GM19395 (cell line): ENCODE measurements at regions not wholly inside any gene's neighbourhood (a gene's known extent, or its start where the extent isn't known, plus 50 kb on each side); places are given as distances from the start of the nearest gene placed in this dataset.
"Not testable (repeated sequence)": the region's sequence is repeated elsewhere in the genome, so short reads cannot be mapped to it uniquely, and the experiment has no call there.

Experiments used
- ATAC-seq: cut with Tn5 transposase; IDR thresholded peaks from one replicate; pipeline ENCODE4 v1.9.1; 2021; ENCODE audit warnings: mild to moderate bottlenecking, moderate library complexity; ENCODE audit not compliant: unreplicated experiment

GRCh38 chr3:14272959-14273560 lies 94.4 kb downstream of the LSM3 start:
- ATAC-seq = not testable (repeated sequence)

DNA sequence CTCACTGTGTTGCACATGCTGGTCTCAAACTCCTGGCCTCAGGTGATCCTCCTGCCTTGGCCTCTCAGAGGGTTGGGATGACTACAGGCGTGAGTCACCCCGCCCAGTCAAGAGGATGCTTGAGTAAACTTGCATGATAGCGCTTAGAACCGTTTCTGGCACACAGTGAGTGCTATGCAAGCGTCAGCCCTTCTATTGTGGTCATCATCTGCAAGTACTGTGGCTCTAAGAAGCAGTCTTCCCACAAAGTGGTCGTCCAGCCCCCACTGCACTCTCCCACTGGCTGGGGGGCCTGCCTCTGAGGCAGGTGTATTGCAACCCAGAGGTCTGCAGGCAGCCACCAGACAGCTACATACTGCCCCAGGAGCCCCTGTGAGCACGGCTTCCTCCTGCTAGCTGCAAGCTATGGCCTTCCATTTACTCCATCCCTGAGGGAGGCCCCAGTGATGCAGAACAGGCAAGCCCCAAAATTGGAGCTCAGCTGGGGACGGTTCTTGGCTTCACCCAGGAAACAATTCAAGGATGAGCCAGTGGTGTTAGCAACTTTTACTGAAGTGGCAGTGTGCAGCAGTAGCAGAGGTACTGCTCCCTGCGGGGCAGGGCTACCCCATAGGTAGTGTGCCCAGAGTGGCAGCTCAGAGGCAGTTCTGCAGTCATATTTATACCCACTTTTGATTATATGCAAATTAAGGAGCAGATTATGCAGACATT lies 95.4 kb downstream of the LSM3 start:
- no peak for ATAC-seq

DNA sequence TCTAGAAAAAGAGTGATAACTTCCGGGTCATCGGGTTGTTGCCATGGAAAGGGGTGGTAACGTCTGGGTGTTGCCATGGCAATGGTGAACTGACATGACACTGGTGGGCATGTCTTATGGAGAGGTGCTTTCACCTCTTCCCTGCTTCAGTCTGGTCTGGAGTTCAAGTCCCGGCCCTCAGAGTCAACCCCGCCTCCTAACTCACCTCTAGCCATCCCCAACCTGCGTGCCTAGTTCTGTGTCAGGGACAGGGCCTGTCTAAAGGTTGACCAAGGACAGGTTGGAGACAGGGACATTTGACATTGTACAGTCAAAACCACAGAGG lies 96.0 kb downstream of the LSM3 start:
- ATAC-seq = no peak

DNA sequence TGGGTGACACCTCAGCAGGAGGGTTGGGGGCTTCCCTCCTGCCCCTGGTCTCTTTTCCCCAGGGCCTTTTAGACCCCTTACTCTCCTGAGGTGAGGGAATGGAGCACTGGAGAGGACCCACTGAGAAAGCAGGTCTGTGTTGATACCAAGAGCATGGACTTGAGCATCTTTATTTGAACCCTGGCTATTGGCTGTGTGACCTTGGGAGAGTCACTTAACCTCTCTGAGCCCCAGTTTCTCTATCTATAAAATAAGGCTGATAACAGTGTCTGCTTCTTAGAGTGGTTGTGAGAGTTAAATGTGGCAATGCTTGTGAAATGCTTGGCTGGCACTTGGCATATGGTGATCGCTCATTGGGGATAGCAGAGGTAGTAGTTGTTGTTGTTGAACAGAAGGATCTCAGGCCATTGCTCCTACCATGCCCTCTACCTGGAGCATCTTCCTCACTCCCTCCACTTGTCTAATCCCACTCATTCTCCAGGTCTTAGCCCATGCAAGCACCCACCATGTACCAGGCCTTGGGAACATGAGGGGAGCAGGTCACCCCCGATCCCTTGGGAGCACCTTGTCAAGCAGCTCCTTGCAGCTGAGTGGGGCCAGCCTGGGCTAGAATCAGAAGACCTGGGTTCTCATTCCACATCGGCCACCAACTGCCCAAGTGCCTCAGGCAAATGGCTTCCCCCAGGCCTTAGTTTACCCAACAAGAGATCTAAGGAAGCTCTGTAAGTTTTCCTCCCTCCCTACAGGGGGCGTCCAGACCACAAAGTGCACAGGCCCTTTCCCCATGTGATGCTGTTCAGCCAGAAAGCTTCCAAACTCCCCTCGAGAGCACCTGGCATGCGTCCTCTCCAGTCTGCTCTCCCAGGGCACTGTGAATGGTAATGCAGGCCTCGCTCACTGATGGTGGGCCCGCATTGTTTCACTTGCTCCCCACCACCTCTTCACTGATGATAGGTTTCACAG lies 96.7 kb downstream of the LSM3 start:
- ATAC-seq = no peak

GRCh38 chr3:14275962-14276909 lies 97.6 kb downstream of the LSM3 start:
- no peak for ATAC-seq

- no peak for ATAC-seq
These were observed 98.9 kb downstream of the LSM3 start for GRCh38 chr3:14277557-14277956.

DNA sequence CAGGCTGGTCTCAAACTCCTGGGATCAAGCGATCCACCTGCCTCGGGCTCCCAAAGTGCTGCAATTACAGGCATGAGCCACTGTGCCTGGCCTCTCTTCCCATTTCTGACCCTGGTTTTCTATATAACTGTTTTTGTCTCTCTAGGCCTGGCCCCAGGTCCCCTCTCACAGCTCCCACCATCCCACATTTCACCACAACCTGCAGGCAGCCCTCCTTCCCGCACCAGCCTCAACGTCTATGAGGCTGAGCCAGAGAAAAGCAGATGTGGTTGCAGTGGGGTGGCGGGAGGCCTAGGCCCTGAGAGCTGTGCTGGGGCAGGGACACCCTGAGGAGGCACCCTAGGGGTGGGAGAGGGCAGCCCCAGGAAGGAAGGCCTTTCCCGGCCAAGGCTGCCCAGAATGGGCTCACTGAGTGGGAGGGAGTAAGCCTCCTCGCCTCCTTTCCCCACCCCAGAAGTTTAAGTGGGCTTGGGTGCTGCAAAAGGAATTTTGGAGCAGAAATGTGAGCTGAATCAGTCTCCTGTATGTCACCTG lies 99.7 kb downstream of the LSM3 start:
- ATAC-seq = no peak

- no peak for ATAC-seq
These were observed 100.4 kb downstream of the LSM3 start for GRCh38 chr3:14278799-14279625.

GRCh38 chr3:14279626-14280061 lies 101.0 kb downstream of the LSM3 start:
- no peak for ATAC-seq

GRCh38 chr3:14280326-14280725 lies 101.7 kb downstream of the LSM3 start:
- ATAC-seq = no peak

DNA sequence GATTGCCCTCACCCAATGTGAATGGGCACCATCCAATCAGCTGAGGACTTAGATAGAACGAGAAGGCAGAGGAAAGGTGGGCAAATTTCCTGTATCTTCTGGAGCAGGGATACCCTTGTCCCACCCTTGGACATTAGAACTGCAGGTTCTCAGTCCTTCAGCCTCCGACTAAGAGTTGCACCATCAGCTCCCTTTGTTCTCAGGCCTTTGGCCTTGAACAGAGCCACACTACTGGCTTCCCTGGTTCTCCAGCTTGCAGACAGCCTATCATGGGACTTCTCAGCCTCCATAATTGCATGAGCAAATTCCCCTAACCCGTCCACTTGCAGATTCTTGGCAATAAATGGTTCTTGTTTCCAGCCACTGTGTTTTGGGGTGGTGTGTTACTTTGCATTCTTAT lies 102.4 kb downstream of the LSM3 start:
- ATAC-seq = no peak

GRCh38 chr3:14282001-14282705 lies 103.5 kb downstream of the LSM3 start:
- no peak for ATAC-seq

- no peak for ATAC-seq
These were observed 104.1 kb downstream of the LSM3 start for GRCh38 chr3:14282706-14283075.

DNA sequence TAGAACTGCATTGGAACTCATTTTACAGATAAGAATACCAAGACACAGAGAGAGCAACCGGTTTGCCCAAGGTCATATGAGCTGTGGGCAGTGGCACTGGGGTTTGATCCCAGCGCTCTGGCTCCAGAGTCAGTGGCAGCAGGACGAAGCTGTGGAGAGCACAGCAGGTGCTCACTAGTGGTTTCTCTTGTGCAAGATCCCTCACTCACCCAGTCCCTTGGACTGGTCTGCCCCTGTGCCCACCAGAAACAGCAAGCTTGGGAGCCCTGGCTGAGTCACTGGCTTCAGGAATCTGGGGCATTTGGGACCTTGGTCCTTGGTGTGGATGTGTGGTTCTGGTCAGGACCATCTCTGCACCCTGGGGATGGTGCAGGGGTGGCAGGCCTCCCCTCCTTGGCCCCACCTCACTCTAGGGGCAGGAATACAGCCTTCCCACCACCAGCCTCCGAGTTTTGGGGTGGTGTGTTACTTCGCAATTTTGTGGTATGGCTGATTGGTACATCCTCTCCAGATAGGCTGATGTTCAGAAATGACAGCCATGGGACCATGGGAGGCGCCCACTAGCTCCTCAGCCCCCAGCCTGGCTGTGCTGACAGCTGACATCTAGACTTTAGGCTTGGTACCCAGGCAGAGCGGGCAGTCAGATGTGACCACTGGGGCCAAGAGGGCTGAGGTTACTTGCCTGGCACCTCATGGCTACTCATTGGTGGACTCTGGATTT lies 104.6 kb downstream of the LSM3 start:
- no peak for ATAC-seq

DNA sequence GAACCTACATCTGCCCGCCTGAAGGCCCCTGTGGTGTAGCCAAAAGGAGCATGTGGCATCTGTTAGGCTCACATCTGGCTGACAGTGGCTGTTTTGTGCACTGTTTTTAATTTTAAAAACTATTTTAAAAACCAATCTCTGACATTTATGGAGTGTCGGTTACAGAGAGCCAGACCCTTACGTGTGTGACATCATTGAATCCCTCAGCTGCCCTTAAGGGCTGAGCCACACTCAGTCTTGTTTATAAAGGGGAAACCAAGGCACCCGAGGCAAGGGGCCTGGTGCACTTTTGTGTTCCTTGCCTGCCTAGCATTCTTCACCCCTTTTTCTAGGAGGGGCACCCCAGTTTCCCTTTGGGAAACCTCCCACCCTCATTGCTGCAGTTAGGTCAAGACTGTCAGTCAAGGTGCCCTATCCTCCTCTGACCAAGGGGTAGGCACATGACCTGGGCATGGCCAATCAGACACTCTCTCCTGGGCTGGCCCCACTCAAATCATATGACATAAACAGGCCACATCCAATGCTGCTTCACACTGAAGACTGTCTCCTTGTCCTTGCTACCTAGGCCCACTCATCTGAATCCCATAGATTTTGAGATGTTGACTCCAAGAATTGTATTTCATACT lies 105.3 kb downstream of the LSM3 start:
- no peak for ATAC-seq

DNA sequence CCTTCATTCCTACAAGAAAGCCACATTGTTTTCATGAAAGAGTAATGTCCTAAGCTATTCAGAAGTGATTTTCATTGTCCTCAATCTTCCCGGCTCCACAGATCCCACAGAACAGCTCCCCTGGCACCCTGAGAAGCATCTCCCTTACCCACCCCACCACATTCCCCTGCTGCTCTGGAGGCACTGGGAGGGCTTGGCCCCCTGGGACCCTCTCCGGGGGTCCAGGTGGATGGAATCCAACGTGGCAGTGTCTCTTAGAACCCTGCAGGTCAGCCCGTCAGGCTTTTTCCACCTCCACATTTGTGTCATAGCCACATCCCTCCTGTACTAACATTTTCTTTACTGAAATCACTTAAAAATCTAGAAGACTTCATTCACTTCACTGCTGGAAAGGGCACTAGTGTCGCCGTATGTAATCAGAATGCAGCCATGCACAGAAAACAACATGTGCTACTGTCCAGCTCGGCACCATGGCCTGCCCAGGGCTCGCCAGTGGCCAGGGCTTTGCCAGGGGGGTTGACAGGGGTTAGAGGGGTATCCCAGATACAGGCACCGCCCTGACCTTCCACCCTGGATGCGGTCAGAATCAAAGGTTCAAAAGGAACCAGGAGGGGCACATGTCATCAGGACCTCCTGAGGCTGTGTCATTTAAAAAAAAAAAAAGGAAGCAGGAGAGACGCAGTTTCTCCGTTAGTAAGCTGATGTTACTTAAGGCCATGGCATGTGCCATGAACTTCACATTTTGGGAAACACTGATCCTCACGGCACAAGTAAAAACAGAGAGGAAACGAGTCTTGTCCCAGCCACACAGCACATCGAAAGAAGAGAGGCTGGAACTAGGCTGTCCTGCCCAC lies 106.3 kb downstream of the LSM3 start:
- no peak for ATAC-seq

- no peak for ATAC-seq
These were observed 106.9 kb downstream of the LSM3 start for GRCh38 chr3:14285548-14285925.
